ENCODE measurements at regions not wholly inside any gene's neighbourhood (a gene's known extent, or its start where the extent isn't known, plus 50 kb on each side); places are given as distances from the start of the nearest gene placed in this dataset.

DNA sequence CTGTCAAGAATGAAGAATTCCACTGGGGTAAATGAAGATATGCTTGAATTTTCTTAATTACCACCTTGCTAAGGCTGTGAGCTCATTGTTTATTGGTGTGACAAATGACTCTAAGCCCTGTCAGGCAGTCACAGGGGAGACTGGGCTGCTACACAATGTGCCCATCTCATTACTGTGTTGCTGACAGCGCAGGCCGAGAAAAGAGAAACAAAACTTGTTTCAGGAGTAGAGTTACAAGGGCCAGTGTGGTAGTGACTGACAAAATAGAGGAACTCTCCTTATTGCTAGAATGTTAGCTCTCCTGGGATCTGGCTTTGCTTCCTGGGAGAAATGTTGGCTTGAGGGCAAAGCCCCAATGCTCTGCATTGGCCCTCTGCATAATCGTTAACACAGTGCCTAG is 130.4 kb upstream of the CRBN start:
- no peak for DNase-seq
- Histone ChIP-seq H4K20me1 (ENCODE audit: insufficient read depth, low read depth, low read length) (no peaks in the 10 kb centered on the region), H3K79me2 (ENCODE audit: low read length) (no peaks in the 10 kb centered on the region), H3K4me2 (ENCODE audit: low read depth, low read length, poor library complexity, severe bottlenecking) (no peak overlapping the region), H3K27me3 (ENCODE audit: low read length) (no peaks in the 10 kb centered on the region), H3K4me3 (ENCODE audit: low read length) (no peak overlapping the region), H3K9ac (ENCODE audit: low read length) (no peak overlapping the region), H2AFZ (ENCODE audit: low read length) (no peak overlapping the region), H3K36me3 (ENCODE audit: insufficient read depth, low read length) (no peaks in the 10 kb centered on the region), H3K9me3 (ENCODE audit: low read length) (no peaks in the 10 kb centered on the region), H3K4me1 (ENCODE audit: low read length) (no peaks in the 10 kb centered on the region), H3K27ac (ENCODE audit: low read length) (no peak overlapping the region), H3K9me2 (replicated peaks; ENCODE audit: insufficient read depth, low read length) (no peaks in the 10 kb centered on the region)

DNA sequence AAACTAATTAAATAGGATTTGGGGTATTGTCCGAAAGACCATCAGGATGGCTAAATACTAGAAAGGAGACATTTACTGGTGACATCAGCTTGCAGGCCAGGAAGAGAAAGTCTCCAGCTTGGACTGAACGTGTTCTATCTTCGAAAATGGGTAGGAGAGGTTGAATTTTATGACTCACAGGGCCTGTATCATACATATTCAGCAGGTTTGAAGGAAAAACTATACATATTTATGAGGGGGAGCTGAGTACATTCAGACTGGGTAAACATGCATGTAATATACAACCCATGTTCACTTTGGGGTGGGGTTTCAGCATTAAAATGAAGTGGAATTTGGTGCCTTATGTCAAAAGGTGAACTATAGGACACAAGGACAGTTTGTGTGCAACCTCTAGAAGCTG is 129.3 kb upstream of the CRBN start:
- no peak overlapping the region for H3K4me3 ChIP-seq (ENCODE audit: low read length)
- no peaks in the 10 kb centered on the region for H3K79me2 ChIP-seq (ENCODE audit: low read length)
- H3K9ac ChIP-seq (ENCODE audit: low read length): no peak overlapping the region
- H3K27ac ChIP-seq (ENCODE audit: low read length): no peak overlapping the region
- H3K9me2 ChIP-seq (replicated peaks; ENCODE audit: insufficient read depth, low read length): no peaks in the 10 kb centered on the region
- H3K36me3 ChIP-seq (ENCODE audit: insufficient read depth, low read length): no peaks in the 10 kb centered on the region
- no peaks in the 10 kb centered on the region for H3K27me3 ChIP-seq (ENCODE audit: low read length)
- no peak overlapping the region for H2AFZ ChIP-seq (ENCODE audit: low read length)
- H3K4me1 ChIP-seq (ENCODE audit: low read length): no peaks in the 10 kb centered on the region
- no peak overlapping the region for H3K4me2 ChIP-seq (ENCODE audit: low read depth, low read length, poor library complexity, severe bottlenecking)
- DNase-seq: no peak
- H3K9me3 ChIP-seq (ENCODE audit: low read length): no peaks in the 10 kb centered on the region
- H4K20me1 ChIP-seq (ENCODE audit: insufficient read depth, low read depth, low read length): no peaks in the 10 kb centered on the region

GRCh38 chr3:3307491-3307890 is 128.0 kb upstream of the CRBN start:
- H3K4me2 ChIP-seq (ENCODE audit: low read depth, low read length, poor library complexity, severe bottlenecking): no peak overlapping the region
- H3K9me3 ChIP-seq (ENCODE audit: low read length): no peaks in the 10 kb centered on the region
- no peak overlapping the region for H3K27ac ChIP-seq (ENCODE audit: low read length)
- no peak overlapping the region for H3K4me3 ChIP-seq (ENCODE audit: low read length)
- no peaks in the 10 kb centered on the region for H3K9me2 ChIP-seq (replicated peaks; ENCODE audit: insufficient read depth, low read length)
- no peak for DNase-seq
- H3K36me3 ChIP-seq (ENCODE audit: insufficient read depth, low read length): no peaks in the 10 kb centered on the region
- H2AFZ ChIP-seq (ENCODE audit: low read length): no peak overlapping the region
- H3K9ac ChIP-seq (ENCODE audit: low read length): no peak overlapping the region
- no peaks in the 10 kb centered on the region for H3K4me1 ChIP-seq (ENCODE audit: low read length)
- no peaks in the 10 kb centered on the region for H3K27me3 ChIP-seq (ENCODE audit: low read length)
- H3K79me2 ChIP-seq (ENCODE audit: low read length): no peaks in the 10 kb centered on the region
- H4K20me1 ChIP-seq (ENCODE audit: insufficient read depth, low read depth, low read length): no peaks in the 10 kb centered on the region

DNA sequence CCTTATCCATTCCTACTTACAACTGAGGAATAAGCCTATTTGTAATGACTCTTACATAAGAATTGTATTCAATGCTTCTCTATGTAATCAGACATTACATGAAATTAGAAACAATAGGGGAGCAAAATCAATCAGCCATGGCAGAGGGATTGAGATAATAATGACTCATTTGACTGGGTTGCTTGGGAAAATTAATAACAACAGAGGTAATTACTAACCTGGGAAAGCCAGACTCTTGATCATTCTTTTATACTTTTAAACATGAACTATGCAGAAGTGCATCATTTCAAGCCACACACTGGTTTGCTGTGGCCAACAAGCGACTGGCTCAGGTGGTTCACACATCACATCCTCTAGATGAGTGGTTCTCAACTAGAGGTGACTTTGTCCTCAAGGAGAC is 126.3 kb upstream of the CRBN start:
- DNase-seq: no peak
- Histone ChIP-seq H3K9me2 (replicated peaks; ENCODE audit: insufficient read depth, low read length) (no peaks in the 10 kb centered on the region), H3K4me2 (ENCODE audit: low read depth, low read length, poor library complexity, severe bottlenecking) (no peak overlapping the region), H3K79me2 (ENCODE audit: low read length) (no peaks in the 10 kb centered on the region), H3K9me3 (ENCODE audit: low read length) (no peaks in the 10 kb centered on the region), H3K4me1 (ENCODE audit: low read length) (no peaks in the 10 kb centered on the region), H3K9ac (ENCODE audit: low read length) (no peak overlapping the region), H2AFZ (ENCODE audit: low read length) (no peak overlapping the region), H4K20me1 (ENCODE audit: insufficient read depth, low read depth, low read length) (no peaks in the 10 kb centered on the region), H3K27me3 (ENCODE audit: low read length) (no peaks in the 10 kb centered on the region), H3K4me3 (ENCODE audit: low read length) (no peak overlapping the region), H3K27ac (ENCODE audit: low read length) (no peak overlapping the region), H3K36me3 (ENCODE audit: insufficient read depth, low read length) (no peaks in the 10 kb centered on the region)

- H3K27me3 ChIP-seq (ENCODE audit: low read length): no peaks in the 10 kb centered on the region
- no peak overlapping the region for H2AFZ ChIP-seq (ENCODE audit: low read length)
- no peak for DNase-seq
- no peaks in the 10 kb centered on the region for H3K79me2 ChIP-seq (ENCODE audit: low read length)
- H3K9ac ChIP-seq (ENCODE audit: low read length): no peak overlapping the region
- H3K9me2 ChIP-seq (replicated peaks; ENCODE audit: insufficient read depth, low read length): no peaks in the 10 kb centered on the region
- no peaks in the 10 kb centered on the region for H3K9me3 ChIP-seq (ENCODE audit: low read length)
- no peaks in the 10 kb centered on the region for H3K36me3 ChIP-seq (ENCODE audit: insufficient read depth, low read length)
- no peak overlapping the region for H3K4me2 ChIP-seq (ENCODE audit: low read depth, low read length, poor library complexity, severe bottlenecking)
- no peak overlapping the region for H3K27ac ChIP-seq (ENCODE audit: low read length)
- no peaks in the 10 kb centered on the region for H3K4me1 ChIP-seq (ENCODE audit: low read length)
- H4K20me1 ChIP-seq (ENCODE audit: insufficient read depth, low read depth, low read length): no peaks in the 10 kb centered on the region
- H3K4me3 ChIP-seq (ENCODE audit: low read length): no peak overlapping the region
Measured at GRCh38 chr3:3305084-3305483, 125.6 kb upstream of the CRBN start.

GRCh38 chr3:3303636-3304035 is 124.1 kb upstream of the CRBN start:
- Histone ChIP-seq H2AFZ (ENCODE audit: low read length) (no peak overlapping the region), H3K79me2 (ENCODE audit: low read length) (no peaks in the 10 kb centered on the region), H3K4me1 (ENCODE audit: low read length) (no peaks in the 10 kb centered on the region), H3K4me3 (ENCODE audit: low read length) (no peak overlapping the region), H3K27ac (ENCODE audit: low read length) (no peak overlapping the region), H3K9ac (ENCODE audit: low read length) (no peak overlapping the region), H3K9me3 (ENCODE audit: low read length) (no peaks in the 10 kb centered on the region), H3K27me3 (ENCODE audit: low read length) (no peaks in the 10 kb centered on the region), H4K20me1 (ENCODE audit: insufficient read depth, low read depth, low read length) (no peaks in the 10 kb centered on the region), H3K9me2 (replicated peaks; ENCODE audit: insufficient read depth, low read length) (no peaks in the 10 kb centered on the region), H3K4me2 (ENCODE audit: low read depth, low read length, poor library complexity, severe bottlenecking) (no peak overlapping the region), H3K36me3 (ENCODE audit: insufficient read depth, low read length) (no peaks in the 10 kb centered on the region)
- DNase-seq: no peak

GRCh38 chr3:3302964-3303363 is 123.5 kb upstream of the CRBN start:
- no peak overlapping the region for H3K27ac ChIP-seq (ENCODE audit: low read length)
- H3K4me2 ChIP-seq (ENCODE audit: low read depth, low read length, poor library complexity, severe bottlenecking): no peak overlapping the region
- no peaks in the 10 kb centered on the region for H3K9me2 ChIP-seq (replicated peaks; ENCODE audit: insufficient read depth, low read length)
- no peaks in the 10 kb centered on the region for H4K20me1 ChIP-seq (ENCODE audit: insufficient read depth, low read depth, low read length)
- no peak overlapping the region for H3K9ac ChIP-seq (ENCODE audit: low read length)
- no peak overlapping the region for H2AFZ ChIP-seq (ENCODE audit: low read length)
- no peaks in the 10 kb centered on the region for H3K79me2 ChIP-seq (ENCODE audit: low read length)
- H3K4me1 ChIP-seq (ENCODE audit: low read length): no peaks in the 10 kb centered on the region
- no peaks in the 10 kb centered on the region for H3K36me3 ChIP-seq (ENCODE audit: insufficient read depth, low read length)
- no peaks in the 10 kb centered on the region for H3K27me3 ChIP-seq (ENCODE audit: low read length)
- no peak for DNase-seq
- H3K4me3 ChIP-seq (ENCODE audit: low read length): no peak overlapping the region
- no peaks in the 10 kb centered on the region for H3K9me3 ChIP-seq (ENCODE audit: low read length)

- Histone ChIP-seq H3K9me3 (ENCODE audit: low read length) (no peaks in the 10 kb centered on the region), H3K4me2 (ENCODE audit: low read depth, low read length, poor library complexity, severe bottlenecking) (no peak overlapping the region), H3K36me3 (ENCODE audit: insufficient read depth, low read length) (no peaks in the 10 kb centered on the region), H4K20me1 (ENCODE audit: insufficient read depth, low read depth, low read length) (no peaks in the 10 kb centered on the region), H3K9me2 (replicated peaks; ENCODE audit: insufficient read depth, low read length) (no peaks in the 10 kb centered on the region), H3K27ac (ENCODE audit: low read length) (no peak overlapping the region), H3K27me3 (ENCODE audit: low read length) (no peaks in the 10 kb centered on the region), H3K4me1 (ENCODE audit: low read length) (no peaks in the 10 kb centered on the region), H3K4me3 (ENCODE audit: low read length) (no peak overlapping the region), H3K9ac (ENCODE audit: low read length) (no peak overlapping the region), H3K79me2 (ENCODE audit: low read length) (no peaks in the 10 kb centered on the region), H2AFZ (ENCODE audit: low read length) (no peak overlapping the region)
- no peak for DNase-seq
Measured at GRCh38 chr3:3301476-3301875, 122.0 kb upstream of the CRBN start.

DNA sequence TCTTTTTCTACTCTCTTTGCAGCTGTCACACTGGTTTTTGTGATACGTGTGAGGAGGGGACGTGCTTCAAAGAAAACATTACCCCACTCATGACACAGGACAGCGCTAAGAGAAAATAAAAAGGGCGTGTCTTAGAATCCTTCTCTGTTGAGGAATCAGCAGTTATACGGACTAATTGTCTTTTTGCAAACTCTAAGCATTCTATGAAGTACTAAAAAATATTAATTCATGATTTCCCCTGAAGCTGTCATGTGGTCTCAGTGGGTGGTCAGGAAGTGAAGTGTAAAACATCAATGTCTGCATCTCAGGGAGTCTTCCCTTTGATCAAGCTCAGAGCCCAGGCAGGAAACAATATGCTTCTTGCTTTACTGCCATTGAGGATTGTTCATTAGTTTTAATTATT is 117.5 kb upstream of the CRBN start:
- no peaks in the 10 kb centered on the region for H3K27me3 ChIP-seq (ENCODE audit: low read length)
- H3K4me2 ChIP-seq (ENCODE audit: low read depth, low read length, poor library complexity, severe bottlenecking): no peak overlapping the region
- H2AFZ ChIP-seq (ENCODE audit: low read length): no peak overlapping the region
- H3K9me2 ChIP-seq (replicated peaks; ENCODE audit: insufficient read depth, low read length): no peaks in the 10 kb centered on the region
- no peaks in the 10 kb centered on the region for H3K36me3 ChIP-seq (ENCODE audit: insufficient read depth, low read length)
- H3K4me1 ChIP-seq (ENCODE audit: low read length): no peaks in the 10 kb centered on the region
- H3K4me3 ChIP-seq (ENCODE audit: low read length): no peak overlapping the region
- no peak overlapping the region for H3K9ac ChIP-seq (ENCODE audit: low read length)
- no peaks in the 10 kb centered on the region for H3K9me3 ChIP-seq (ENCODE audit: low read length)
- H4K20me1 ChIP-seq (ENCODE audit: insufficient read depth, low read depth, low read length): no peaks in the 10 kb centered on the region
- H3K79me2 ChIP-seq (ENCODE audit: low read length): no peaks in the 10 kb centered on the region
- no peak for DNase-seq
- no peak overlapping the region for H3K27ac ChIP-seq (ENCODE audit: low read length)

All from Karpas-422 (cell line).